ENCODE measurements at regions not wholly inside any gene's neighbourhood (a gene's known extent, or its start where the extent isn't known, plus 50 kb on each side); places are given as distances from the start of the nearest gene placed in this dataset.
A peak's percentile ranks its signal among the peaks of the same experiment; 100 is the strongest.

- H3K4me1 ChIP-seq (ENCODE audit: control insufficient read depth, low read depth, low read length), result peaks cover 16% of the 10 kb centered on the region
- H3K9ac ChIP-seq (ENCODE audit: low read length), result no peak overlapping the region
- H3K4me3 ChIP-seq (ENCODE audit: low read length), result no peak overlapping the region
- H3K9me3 ChIP-seq (ENCODE audit: control insufficient read depth, low read depth, low read length), result no peaks in the 10 kb centered on the region
- H3K27me3 ChIP-seq (ENCODE audit: control insufficient read depth, insufficient read depth, low read length), result no peaks in the 10 kb centered on the region
- no peak overlapping the region for H3K27ac ChIP-seq (ENCODE audit: low read length)
- no peaks in the 10 kb centered on the region for H3K36me3 ChIP-seq (ENCODE audit: control insufficient read depth, low read depth, low read length)
Measured at GRCh38 chr20:2238601-2239000, 57.2 kb upstream of the TGM3 start.

- H3K9ac ChIP-seq (ENCODE audit: low read length), result no peak overlapping the region
- no peaks in the 10 kb centered on the region for H3K9me3 ChIP-seq (ENCODE audit: control insufficient read depth, low read depth, low read length)
- no peak overlapping the region for H3K27ac ChIP-seq (ENCODE audit: low read length)
- no peaks in the 10 kb centered on the region for H3K27me3 ChIP-seq (ENCODE audit: control insufficient read depth, insufficient read depth, low read length)
- no peak overlapping the region for H3K4me3 ChIP-seq (ENCODE audit: low read length)
- H3K4me1 ChIP-seq (ENCODE audit: control insufficient read depth, low read depth, low read length), result peaks cover 20% of the 10 kb centered on the region
- H3K36me3 ChIP-seq (ENCODE audit: control insufficient read depth, low read depth, low read length), result no peaks in the 10 kb centered on the region
Measured at GRCh38 chr20:2240835-2241234, 55.0 kb upstream of the TGM3 start.

- H3K36me3 ChIP-seq (ENCODE audit: control insufficient read depth, low read depth, low read length), result no peaks in the 10 kb centered on the region
- no peak overlapping the region for H3K27ac ChIP-seq (ENCODE audit: low read length)
- H3K4me1 ChIP-seq (ENCODE audit: control insufficient read depth, low read depth, low read length), result peaks cover 30% of the 10 kb centered on the region
- H3K27me3 ChIP-seq (ENCODE audit: control insufficient read depth, insufficient read depth, low read length), result no peaks in the 10 kb centered on the region
- H3K9me3 ChIP-seq (ENCODE audit: control insufficient read depth, low read depth, low read length), result no peaks in the 10 kb centered on the region
- no peak overlapping the region for H3K4me3 ChIP-seq (ENCODE audit: low read length)
- H3K9ac ChIP-seq (ENCODE audit: low read length), result no peak overlapping the region
Measured at GRCh38 chr20:2242678-2243077, 53.1 kb upstream of the TGM3 start.

- Histone ChIP-seq H3K4me1 (ENCODE audit: control insufficient read depth, low read depth, low read length) (peaks cover 30% of the 10 kb centered on the region), H3K36me3 (ENCODE audit: control insufficient read depth, low read depth, low read length) (no peaks in the 10 kb centered on the region), H3K4me3 (ENCODE audit: low read length) (no peak overlapping the region), H3K27ac (ENCODE audit: low read length) (no peak overlapping the region), H3K27me3 (ENCODE audit: control insufficient read depth, insufficient read depth, low read length) (no peaks in the 10 kb centered on the region), H3K9me3 (ENCODE audit: control insufficient read depth, low read depth, low read length) (no peaks in the 10 kb centered on the region), H3K9ac (ENCODE audit: low read length) (no peak overlapping the region)
Measured at GRCh38 chr20:2244523-2244922, 51.3 kb upstream of the TGM3 start.

- H3K36me3 ChIP-seq (ENCODE audit: control insufficient read depth, low read depth, low read length), result no peaks in the 10 kb centered on the region
- H3K4me1 ChIP-seq (ENCODE audit: control insufficient read depth, low read depth, low read length), result peaks cover 30% of the 10 kb centered on the region
- no peak overlapping the region for H3K9ac ChIP-seq (ENCODE audit: low read length)
- H3K4me3 ChIP-seq (ENCODE audit: low read length), result no peak overlapping the region
- H3K27ac ChIP-seq (ENCODE audit: low read length), result no peak overlapping the region
- H3K27me3 ChIP-seq (ENCODE audit: control insufficient read depth, insufficient read depth, low read length), result no peaks in the 10 kb centered on the region
- H3K9me3 ChIP-seq (ENCODE audit: control insufficient read depth, low read depth, low read length), result no peaks in the 10 kb centered on the region
Measured at GRCh38 chr20:2244993-2245392, 50.8 kb upstream of the TGM3 start.

GRCh38 chr20:2245637-2246036 lies 50.2 kb upstream of the TGM3 start:
- Histone ChIP-seq H3K27ac (ENCODE audit: low read length) (no peak overlapping the region), H3K9me3 (ENCODE audit: control insufficient read depth, low read depth, low read length) (no peaks in the 10 kb centered on the region), H3K27me3 (ENCODE audit: control insufficient read depth, insufficient read depth, low read length) (no peaks in the 10 kb centered on the region), H3K4me1 (ENCODE audit: control insufficient read depth, low read depth, low read length) (peaks cover 30% of the 10 kb centered on the region), H3K36me3 (ENCODE audit: control insufficient read depth, low read depth, low read length) (no peaks in the 10 kb centered on the region), H3K4me3 (ENCODE audit: low read length) (peak overlapping the region; percentile 9), H3K9ac (ENCODE audit: low read length) (no peak overlapping the region)

Measured in iPS-18a (cell line).